IMR-90 (cell line): ENCODE measurements at regions not wholly inside any gene's neighbourhood (a gene's known extent, or its start where the extent isn't known, plus 50 kb on each side); places are given as distances from the start of the nearest gene placed in this dataset.

Source experiments
- ATAC-seq: fragments of 200-7000 bp; cut with Tn5 transposase; 2 replicates; pipeline ENCODE4 v1.9.1; 2020; ENCODE audit warnings: low read depth, mild to moderate bottlenecking, moderate library complexity
- BruUV-seq: library from RNA; stranded (reverse); fragments of 400-500 nt; replicated peaks from 2 replicates; lab custom pipeline; 2021; lab: Mats Ljungman, UMichigan
- CTCF ChIA-PET: fragments of 300-600 bp; formaldehyde crosslinking; extraction: SDS; loops from one replicate; lab custom pipeline; 2021; ENCODE audit warnings: antibody characterized with exemption; lab: Yijun Ruan, JAX
- POLR2A ChIA-PET: fragments of 300-600 bp; sonication (Branson Sonifier 250); formaldehyde crosslinking; loops from one replicate; lab custom pipeline; 2022; ENCODE audit warnings: antibody characterized with exemption; ENCODE audit not compliant: unreplicated experiment; lab: Charles Lee
- DNase-seq: peaks from one replicate; pipeline ENCODE4 v3.0.0; 2013
- H2AFZ ChIP-seq: replicated peaks from 2 replicates; pipeline ENCODE3; 2013; ENCODE audit warnings: low read length, mild to moderate bottlenecking; ENCODE audit not compliant: poor library complexity
- H2AK5ac ChIP-seq: 2 replicates; pipeline ENCODE4 v1.6.1; 2013; ENCODE audit warnings: low read depth, low read length, inconsistent platforms
- H2AK9ac ChIP-seq: replicated peaks from 2 replicates; pipeline ENCODE3; 2013; ENCODE audit warnings: mild to moderate bottlenecking, low read depth, low read length, moderate library complexity; ENCODE audit not compliant: poor library complexity
- H2BK120ac ChIP-seq: 2 replicates; pipeline ENCODE4 v1.6.1; 2013; ENCODE audit warnings: low read depth, low read length, inconsistent platforms
- H2BK15ac ChIP-seq: 3 replicates; pipeline ENCODE4 v1.6.1; 2013; ENCODE audit warnings: low read depth, low read length, inconsistent platforms
- H2BK20ac ChIP-seq: 2 replicates; pipeline ENCODE4 v1.6.1; 2013; ENCODE audit warnings: low read depth, mild to moderate bottlenecking, inconsistent platforms, low read length, moderate library complexity
- H2BK5ac ChIP-seq: 2 replicates; pipeline ENCODE4 v1.6.1; 2013; ENCODE audit warnings: mild to moderate bottlenecking, low read depth, low read length, inconsistent platforms; ENCODE audit not compliant: poor library complexity, severe bottlenecking
- H3K14ac ChIP-seq: replicated peaks from 2 replicates; pipeline ENCODE4 v1.6.1; 2013; ENCODE audit warnings: low read depth, low read length, inconsistent platforms
- H3K18ac ChIP-seq: 2 replicates; pipeline ENCODE4 v1.6.1; 2013; ENCODE audit warnings: low read depth, low read length, control low read depth
- H3K23ac ChIP-seq: 2 replicates; pipeline ENCODE4 v1.6.1; 2013; ENCODE audit warnings: low read depth, low read length, inconsistent platforms
- H3K27ac ChIP-seq: 2 replicates; pipeline ENCODE4 v1.5.1; 2013; ENCODE audit warnings: mild to moderate bottlenecking, control low read depth, low read length; ENCODE audit not compliant: insufficient read depth
- H3K27me3 ChIP-seq: 2 replicates; pipeline ENCODE4 v1.6.1; 2013; ENCODE audit warnings: low read length; ENCODE audit not compliant: control insufficient read depth, insufficient read depth
- H3K36me3 ChIP-seq: 2 replicates; pipeline ENCODE4 v1.6.1; 2013; ENCODE audit warnings: low read length, mixed read lengths; ENCODE audit not compliant: control insufficient read depth, insufficient read depth
- H3K4ac ChIP-seq: 2 replicates; pipeline ENCODE4 v1.6.1; 2013; ENCODE audit warnings: low read depth, low read length, inconsistent platforms
- H3K4me1 ChIP-seq: 2 replicates; pipeline ENCODE4 v1.6.1; 2013; ENCODE audit warnings: low read length, mixed read lengths; ENCODE audit not compliant: control insufficient read depth, insufficient read depth
- H3K4me2 ChIP-seq: 2 replicates; pipeline ENCODE4 v1.6.1; 2013; ENCODE audit warnings: low read depth, mild to moderate bottlenecking, control low read depth, low read length, moderate library complexity
- H3K4me3 ChIP-seq: 2 replicates; pipeline ENCODE4 v1.5.1; 2013; ENCODE audit warnings: low read depth, mild to moderate bottlenecking, control low read depth, low read length, moderate library complexity; ENCODE audit not compliant: insufficient read depth
- H3K56ac ChIP-seq: 2 replicates; pipeline ENCODE4 v1.6.1; 2013; ENCODE audit warnings: low read length, inconsistent platforms; ENCODE audit not compliant: insufficient read depth; ENCODE audit errors: extremely low read depth
- H3K79me1 ChIP-seq, 2 experiments: 2 replicates each; pipeline ENCODE4 v1.6.1; 2013; ENCODE audit warnings: low read length in 2 of 2, inconsistent platforms in 1 of 2, low read depth in 1 of 2
- H3K9ac ChIP-seq: 2 replicates; pipeline ENCODE4 v1.6.1; 2013; ENCODE audit warnings: low read depth, low read length, control low read depth
- H3K9me1 ChIP-seq: 2 replicates; pipeline ENCODE4 v1.6.1; 2013; ENCODE audit warnings: low read length, inconsistent platforms; ENCODE audit not compliant: insufficient read depth
- H3K9me3 ChIP-seq: 2 replicates; pipeline ENCODE4 v1.6.1; 2013; ENCODE audit warnings: low read length; ENCODE audit not compliant: control insufficient read depth, insufficient read depth
- H4K20me1 ChIP-seq: 2 replicates; pipeline ENCODE4 v1.6.1; 2013; ENCODE audit warnings: low read length, inconsistent platforms; ENCODE audit not compliant: insufficient read depth
- H4K5ac ChIP-seq: 2 replicates; pipeline ENCODE4 v1.6.1; 2013; ENCODE audit warnings: mild to moderate bottlenecking, low read depth, low read length, control low read depth
- H4K8ac ChIP-seq, 2 experiments: 2 replicates each; pipeline ENCODE4 v1.6.1; 2013; ENCODE audit warnings: low read depth in 2 of 2, low read length in 2 of 2, control low read depth in 1 of 2, inconsistent platforms in 1 of 2
- H4K91ac ChIP-seq: 2 replicates; pipeline ENCODE4 v1.6.1; 2013; ENCODE audit warnings: low read depth, low read length, inconsistent platforms; ENCODE audit not compliant: insufficient read depth
- BHLHE40 ChIP-seq: fragments of 150-350 bp; IDR thresholded peaks from 2 replicates; pipeline ENCODE4 v1.6.1; 2016; ENCODE audit warnings: mild to moderate bottlenecking, low read depth, low read length
- CEBPB ChIP-seq: IDR thresholded peaks from 2 replicates; pipeline ENCODE4 v1.6.1; 2012; ENCODE audit warnings: low read depth, low read length, improper control_type of control experiment
- CHD1 ChIP-seq: IDR thresholded peaks from 2 replicates; pipeline ENCODE4 v1.6.1; 2012; ENCODE audit warnings: low read depth, low read length, improper control_type of control experiment
- FOS ChIP-seq: fragments of 150-350 bp; IDR thresholded peaks from 2 replicates; pipeline ENCODE4 v1.6.1; 2016; ENCODE audit warnings: low read depth, low read length
- MAFK ChIP-seq: IDR thresholded peaks from 2 replicates; pipeline ENCODE4 v1.6.1; 2012; ENCODE audit warnings: low read depth, low read length, improper control_type of control experiment
- MAZ ChIP-seq: IDR thresholded peaks from 2 replicates; pipeline ENCODE4 v1.6.1; 2012; ENCODE audit warnings: low read depth, mild to moderate bottlenecking, low read length, improper control_type of control experiment, moderate library complexity, borderline replicate concordance
- MXI1 ChIP-seq: IDR thresholded peaks from 2 replicates; pipeline ENCODE4 v1.6.1; 2012; ENCODE audit warnings: low read depth, mild to moderate bottlenecking, low read length, moderate library complexity, borderline replicate concordance
- NFE2L2 ChIP-seq: fragments of 150-350 bp; IDR thresholded peaks from 2 replicates; pipeline ENCODE4 v1.6.1; 2016; ENCODE audit warnings: low read depth, mild to moderate bottlenecking, low read length
- POLR2A ChIP-seq: IDR thresholded peaks from 2 replicates; pipeline ENCODE4 v1.6.1; 2012; ENCODE audit warnings: mild to moderate bottlenecking, low read depth, low read length
- RAD21 ChIP-seq: IDR thresholded peaks from 2 replicates; pipeline ENCODE4 v1.6.1; 2012; ENCODE audit warnings: low read length, improper control_type of control experiment
- RCOR1 ChIP-seq: IDR thresholded peaks from 2 replicates; pipeline ENCODE4 v1.6.1; 2012; ENCODE audit warnings: mild to moderate bottlenecking, low read length, improper control_type of control experiment; ENCODE audit not compliant: insufficient replicate concordance
- RFX5 ChIP-seq: IDR thresholded peaks from 2 replicates; pipeline ENCODE4 v1.8.0; 2012; ENCODE audit warnings: low read depth, mild to moderate bottlenecking, low read length, moderate library complexity
- SMC3 ChIP-seq: fragments of 150-350 bp; IDR thresholded peaks from 2 replicates; pipeline ENCODE4 v1.6.1; 2016; ENCODE audit warnings: low read depth, mild to moderate bottlenecking, antibody characterized with exemption, low read length, moderate library complexity
- WGBS, 2 experiments: methylation state at CpG; one replicate each; pipeline versions ENCODE4 v1.1.5 to v1.1.7; 2013; ENCODE audit warnings: missing lambda C conversion rate in 2 of 2; ENCODE audit not compliant: insufficient read length in 1 of 2; ENCODE audit errors: extremely low coverage in 2 of 2; 5-methylcytosine and 5-hydroxymethylcytosine counted together
- dilution Hi-C: fragments of 300-500 bp; cut with HindIII; formaldehyde crosslinking; loops from one replicate; pipeline ENCODE4 v1.14.3; 2018; ENCODE audit warnings: low sequenced_read_pairs; ENCODE audit not compliant: unreplicated experiment
- in situ Hi-C: fragments of 300-500 bp; cut with MboI; formaldehyde crosslinking; loops from 3 replicates; pipeline ENCODE4 v1.14.3; 2019; ENCODE audit warnings: low sequenced_read_pairs, inconsistent platforms, mixed read lengths
- intact Hi-C: fragments of 100-400 bp; cut with micrococcal nuclease; formaldehyde crosslinking; loops from 2 replicates; pipeline ENCODE4 v1.10.0; 2022
- TF ChIP-seq, protein P1 (sequence below): fragments of 150-350 bp; IDR thresholded peaks from 2 replicates; pipeline ENCODE4 v1.6.1; 2016; ENCODE audit warnings: low read depth, mild to moderate bottlenecking, low read length, moderate library complexity, borderline replicate concordance
- TF ChIP-seq, protein P2 (sequence below): fragments of 150-350 bp; IDR thresholded peaks from 2 replicates; pipeline ENCODE4 v1.6.1; 2017; ENCODE audit warnings: mild to moderate bottlenecking, antibody characterized with exemption, low read length, low read depth
- TF ChIP-seq, protein P3 (sequence below): conservative IDR thresholded peaks from 2 replicates; pipeline ENCODE4 v1.5.1; 2012; ENCODE audit warnings: mild to moderate bottlenecking, low read depth, low read length, improper control_type of control experiment

DNA sequence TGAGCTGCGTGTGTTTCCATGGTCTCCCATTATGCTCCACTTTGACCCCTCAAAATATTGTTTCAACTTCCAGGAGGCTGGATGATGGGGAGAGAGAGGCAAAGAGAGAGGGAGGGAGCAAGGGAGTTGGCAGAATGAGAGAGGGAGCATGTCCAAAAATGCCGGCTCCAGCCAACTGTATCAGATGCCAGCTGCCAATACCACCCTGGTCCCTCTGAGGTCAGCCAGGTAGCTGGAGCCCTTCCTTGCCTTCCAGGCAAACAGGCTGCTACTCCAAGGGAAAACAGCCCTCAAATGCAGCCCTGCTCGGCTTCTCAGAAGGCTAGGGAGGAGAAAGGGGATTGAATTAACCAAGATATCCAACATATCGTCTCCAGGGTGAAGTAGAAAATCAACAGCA lies 440.0 kb downstream of the TSHZ3 start:
- no peak overlapping the region for H3K4ac ChIP-seq
- no peak for TF ChIP-seq NFE2L2
- no peak for TF ChIP-seq RFX5
- TF ChIP-seq, protein P1, sequence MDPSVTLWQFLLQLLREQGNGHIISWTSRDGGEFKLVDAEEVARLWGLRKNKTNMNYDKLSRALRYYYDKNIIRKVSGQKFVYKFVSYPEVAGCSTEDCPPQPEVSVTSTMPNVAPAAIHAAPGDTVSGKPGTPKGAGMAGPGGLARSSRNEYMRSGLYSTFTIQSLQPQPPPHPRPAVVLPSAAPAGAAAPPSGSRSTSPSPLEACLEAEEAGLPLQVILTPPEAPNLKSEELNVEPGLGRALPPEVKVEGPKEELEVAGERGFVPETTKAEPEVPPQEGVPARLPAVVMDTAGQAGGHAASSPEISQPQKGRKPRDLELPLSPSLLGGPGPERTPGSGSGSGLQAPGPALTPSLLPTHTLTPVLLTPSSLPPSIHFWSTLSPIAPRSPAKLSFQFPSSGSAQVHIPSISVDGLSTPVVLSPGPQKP = no peak
- no peak for TF ChIP-seq RAD21
- TF ChIP-seq, protein P2, sequence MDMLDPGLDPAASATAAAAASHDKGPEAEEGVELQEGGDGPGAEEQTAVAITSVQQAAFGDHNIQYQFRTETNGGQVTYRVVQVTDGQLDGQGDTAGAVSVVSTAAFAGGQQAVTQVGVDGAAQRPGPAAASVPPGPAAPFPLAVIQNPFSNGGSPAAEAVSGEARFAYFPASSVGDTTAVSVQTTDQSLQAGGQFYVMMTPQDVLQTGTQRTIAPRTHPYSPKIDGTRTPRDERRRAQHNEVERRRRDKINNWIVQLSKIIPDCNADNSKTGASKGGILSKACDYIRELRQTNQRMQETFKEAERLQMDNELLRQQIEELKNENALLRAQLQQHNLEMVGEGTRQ = no peak
- TF ChIP-seq, protein P3, sequence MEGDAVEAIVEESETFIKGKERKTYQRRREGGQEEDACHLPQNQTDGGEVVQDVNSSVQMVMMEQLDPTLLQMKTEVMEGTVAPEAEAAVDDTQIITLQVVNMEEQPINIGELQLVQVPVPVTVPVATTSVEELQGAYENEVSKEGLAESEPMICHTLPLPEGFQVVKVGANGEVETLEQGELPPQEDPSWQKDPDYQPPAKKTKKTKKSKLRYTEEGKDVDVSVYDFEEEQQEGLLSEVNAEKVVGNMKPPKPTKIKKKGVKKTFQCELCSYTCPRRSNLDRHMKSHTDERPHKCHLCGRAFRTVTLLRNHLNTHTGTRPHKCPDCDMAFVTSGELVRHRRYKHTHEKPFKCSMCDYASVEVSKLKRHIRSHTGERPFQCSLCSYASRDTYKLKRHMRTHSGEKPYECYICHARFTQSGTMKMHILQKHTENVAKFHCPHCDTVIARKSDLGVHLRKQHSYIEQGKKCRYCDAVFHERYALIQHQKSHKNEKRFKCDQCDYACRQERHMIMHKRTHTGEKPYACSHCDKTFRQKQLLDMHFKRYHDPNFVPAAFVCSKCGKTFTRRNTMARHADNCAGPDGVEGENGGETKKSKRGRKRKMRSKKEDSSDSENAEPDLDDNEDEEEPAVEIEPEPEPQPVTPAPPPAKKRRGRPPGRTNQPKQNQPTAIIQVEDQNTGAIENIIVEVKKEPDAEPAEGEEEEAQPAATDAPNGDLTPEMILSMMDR = no peak
- no peak for TF ChIP-seq MAZ
- no peak for TF ChIP-seq MAFK
- no peak for TF ChIP-seq CHD1
- no peak for TF ChIP-seq FOS
- TF ChIP-seq BHLHE40 = no peak
- no peak for TF ChIP-seq MXI1
- TF ChIP-seq RCOR1 = no peak
- TF ChIP-seq SMC3 = no peak
- TF ChIP-seq POLR2A = no peak
- TF ChIP-seq CEBPB = no peak
- CTCF ChIA-PET = no interaction called here
- H3K23ac ChIP-seq = no peak overlapping the region
- no peak overlapping the region for H2BK15ac ChIP-seq
- no peaks in the 10 kb centered on the region for H3K36me3 ChIP-seq
- DNase-seq = no peak
- no peak overlapping the region for H3K14ac ChIP-seq
- no peak overlapping the region for H2AK5ac ChIP-seq
- ATAC-seq = no peak
- BruUV-seq = no TSS peak
- no peaks in the 10 kb centered on the region for H3K9me1 ChIP-seq
- H3K4me2 ChIP-seq = no peak overlapping the region
- H4K91ac ChIP-seq = no peak overlapping the region
- no peaks in the 10 kb centered on the region for H3K79me1 ChIP-seq
- H3K4me1 ChIP-seq = no peaks in the 10 kb centered on the region
- H2BK5ac ChIP-seq = no peak overlapping the region
- no peak overlapping the region for H2BK20ac ChIP-seq
- no peak overlapping the region for H4K5ac ChIP-seq
- POLR2A ChIA-PET = no interaction called here
- no peak overlapping the region for H3K56ac ChIP-seq
- H3K9ac ChIP-seq = no peak overlapping the region
- intact Hi-C loops = no loop called here
- H3K4me3 ChIP-seq = no peak overlapping the region
- dilution Hi-C loops = no loop called here
- H2AK9ac ChIP-seq = no peak overlapping the region
- H3K18ac ChIP-seq = no peak overlapping the region
- in situ Hi-C loops = no loop called here
- no peaks in the 10 kb centered on the region for H3K27me3 ChIP-seq
- no peak overlapping the region for H3K27ac ChIP-seq
- H2BK120ac ChIP-seq = no peak overlapping the region
- no peaks in the 10 kb centered on the region for H3K9me3 ChIP-seq
- WGBS, 2 experiments = no CpG with 5 or more reads among the region's 4 CpGs
- no peak overlapping the region for H4K8ac ChIP-seq
- no peak overlapping the region for H2AFZ ChIP-seq
- H4K20me1 ChIP-seq = no peaks in the 10 kb centered on the region
